GM12878 (cell line): ENCODE measurements at regions not wholly inside any gene's neighbourhood (a gene's known extent, or its start where the extent isn't known, plus 50 kb on each side); places are given as distances from the start of the nearest gene placed in this dataset.

Experiments used
- ATAC-seq: fragments of 200-7000 bp; cut with Tn5 transposase; 3 replicates; pipeline ENCODE4 v1.9.1; 2020; ENCODE audit warnings: mild to moderate bottlenecking, moderate library complexity
- BruUV-seq: library from RNA; stranded (reverse); fragments of 400-500 nt; replicated peaks from 2 replicates; lab custom pipeline; 2021; lab: Mats Ljungman, UMichigan
- CTCF ChIA-PET: fragments of 300-600 bp; sonication (Branson Sonifier 250); formaldehyde crosslinking; extraction: SDS; loops from one replicate; lab custom pipeline; 2021; ENCODE audit warnings: inconsistent platforms; lab: Yijun Ruan, JAX
- POLR2A ChIA-PET: fragments of 350-600 bp; formaldehyde crosslinking; extraction: SDS; loops from one replicate; lab custom pipeline; 2021; ENCODE audit warnings: inconsistent platforms; lab: Charles Lee
- RAD21 ChIA-PET: fragments of 300-600 bp; sonication (Branson Sonifier 250); formaldehyde crosslinking; loops from one replicate; lab custom pipeline; 2023; ENCODE audit warnings: antibody characterized with exemption; ENCODE audit not compliant: unreplicated experiment; lab: Charles Lee
- SMC1A ChIA-PET: fragments of 300-600 bp; sonication (Branson Sonifier 250); formaldehyde crosslinking; loops from one replicate; lab custom pipeline; 2023; ENCODE audit not compliant: unreplicated experiment, uncharacterized antibody; lab: Charles Lee
- DNase-seq: peaks from one replicate; pipeline ENCODE4 v3.0.0-alpha.2; 2011; ENCODE audit warnings: low read depth, low spot score
- FAIRE-seq: peaks from 3 replicates; lab custom pipeline; 2011; peaks lifted over from hg19 to GRCh38; lab: Jason Lieb, UNC
- H2AFZ ChIP-seq: 2 replicates; pipeline ENCODE4 v1.6.0; 2011; ENCODE audit warnings: low read depth, low read length, control low read depth; ENCODE audit not compliant: control insufficient read depth
- H3K27ac ChIP-seq: 2 replicates; pipeline ENCODE4 v1.5.1; 2011; ENCODE audit warnings: control low read depth; ENCODE audit not compliant: control insufficient read depth, insufficient read depth
- H3K27me3 ChIP-seq, 2 experiments: replicated peaks in 1 of 2; 2 replicates each; pipeline versions ENCODE4 v1.6.0 to v1.6.1; 2011; ENCODE audit warnings: low read length in 1 of 2; ENCODE audit not compliant: control insufficient read depth in 2 of 2, insufficient read depth in 2 of 2
- H3K36me3 ChIP-seq, 2 experiments: 2 replicates each; pipeline ENCODE4 v1.5.1; 2011; ENCODE audit warnings: low read length in 1 of 2; ENCODE audit not compliant: control insufficient read depth in 2 of 2, insufficient read depth in 2 of 2
- H3K4me1 ChIP-seq: 2 replicates; pipeline ENCODE4 v1.6.1; 2011; ENCODE audit warnings: mild to moderate bottlenecking, low read length, moderate library complexity, mixed read lengths; ENCODE audit not compliant: control insufficient read depth, insufficient read depth
- H3K4me2 ChIP-seq: 2 replicates; pipeline ENCODE4 v1.6.0; 2011; ENCODE audit warnings: control low read depth; ENCODE audit not compliant: control insufficient read depth, insufficient read depth
- H3K4me3 ChIP-seq: fragments of 200-600 bp; sonication (generic); 2 replicates; pipeline ENCODE4 v1.5.1; 2016
- H3K79me2 ChIP-seq: 2 replicates; pipeline ENCODE4 v1.6.0; 2011; ENCODE audit warnings: low read length; ENCODE audit not compliant: control insufficient read depth, insufficient read depth
- H3K9ac ChIP-seq: 2 replicates; pipeline ENCODE4 v1.8.0; 2011; ENCODE audit warnings: low read length, control low read depth, mixed read lengths; ENCODE audit not compliant: control insufficient read depth, insufficient read depth
- H3K9me3 ChIP-seq: replicated peaks from 3 replicates; pipeline ENCODE4 v1.5.1; 2011; ENCODE audit warnings: mild to moderate bottlenecking, low read length; ENCODE audit not compliant: control insufficient read depth, insufficient read depth
- H4K20me1 ChIP-seq: 2 replicates; pipeline ENCODE4 v1.6.0; 2011; ENCODE audit not compliant: control insufficient read depth, insufficient read depth
- BHLHE40 ChIP-seq, 2 experiments: fragments of 450-650 bp in 1 of 2; IDR thresholded peaks; 2 replicates each; pipeline ENCODE4 v1.6.1; 2011 to 2017; ENCODE audit warnings: low read depth in 2 of 2, borderline replicate concordance in 1 of 2, improper control_type of control experiment in 1 of 2, low read length in 1 of 2, mild to moderate bottlenecking in 1 of 2
- CEBPB ChIP-seq, 2 experiments: fragments of 150-350 bp in 1 of 2; IDR thresholded peaks; 2 replicates each; pipeline ENCODE4 v1.6.1; 2012 to 2014; ENCODE audit warnings: low read depth in 2 of 2, low read length in 2 of 2, borderline replicate concordance in 1 of 2, inconsistent platforms in 1 of 2
- CREB1 ChIP-seq: IDR thresholded peaks from 2 replicates; pipeline ENCODE4 v1.6.1; 2012; ENCODE audit warnings: low read depth, mild to moderate bottlenecking, inconsistent platforms
- EZH2 ChIP-seq: IDR thresholded peaks from 2 replicates; pipeline ENCODE4 v1.6.1; 2012; ENCODE audit warnings: low read depth, mild to moderate bottlenecking, control low read depth, inconsistent platforms, low read length, borderline replicate concordance; ENCODE audit not compliant: control insufficient read depth
- IKZF1 ChIP-seq: fragments of 450-650 bp; conservative IDR thresholded peaks from 2 replicates; pipeline ENCODE4 v1.6.1; 2017; ENCODE audit warnings: antibody characterized with exemption, mild to moderate bottlenecking
- MEF2B ChIP-seq: fragments of 450-650 bp; IDR thresholded peaks from 2 replicates; pipeline ENCODE4 v1.6.1; 2018; ENCODE audit warnings: mild to moderate bottlenecking, moderate library complexity; ENCODE audit not compliant: partially characterized antibody, poor library complexity, severe bottlenecking
- NFIC ChIP-seq: IDR thresholded peaks from 2 replicates; pipeline ENCODE4 v1.6.1; 2012; ENCODE audit warnings: low read depth, mild to moderate bottlenecking, inconsistent platforms, low read length, moderate library complexity
- RAD21 ChIP-seq: IDR thresholded peaks from 2 replicates; pipeline ENCODE4 v1.6.1; 2011; ENCODE audit warnings: mild to moderate bottlenecking, low read depth, low read length, moderate library complexity; ENCODE audit not compliant: insufficient read depth
- RCOR1 ChIP-seq: conservative IDR thresholded peaks from 2 replicates; pipeline ENCODE4 v1.6.1; 2012; ENCODE audit warnings: low read depth, low read length, improper control_type of control experiment
- SREBF1 ChIP-seq: IDR thresholded peaks from 2 replicates; pipeline ENCODE4 v1.6.1; 2012; ENCODE audit warnings: mild to moderate bottlenecking, low read length
- SRF ChIP-seq, 2 experiments: IDR thresholded peaks; 2 replicates each; pipeline ENCODE4 v1.6.1; 2011; ENCODE audit warnings: low read depth in 2 of 2, low read length in 2 of 2, mild to moderate bottlenecking in 1 of 2, moderate library complexity in 1 of 2
- ZNF217 ChIP-seq: fragments of 450-650 bp; IDR thresholded peaks from 2 replicates; pipeline ENCODE4 v1.6.1; 2017; ENCODE audit warnings: antibody characterized with exemption, mild to moderate bottlenecking
- WGBS: methylation state at CpG from one replicate; pipeline ENCODE4 v1.1.6; 2016; ENCODE audit warnings: low lambda C conversion rate; ENCODE audit not compliant: insufficient replicate concordance, insufficient coverage; ENCODE audit errors: missing lambda C conversion rate; 5-methylcytosine and 5-hydroxymethylcytosine counted together
- in situ Hi-C: fragments of 300-500 bp; cut with MboI; formaldehyde crosslinking; loops from 9 replicates; pipeline ENCODE4 v1.14.3; 2018; ENCODE audit warnings: mixed read lengths
- intact Hi-C: fragments of 100-400 bp; cut with micrococcal nuclease; formaldehyde crosslinking; loops from one replicate; pipeline ENCODE4 v1.14.2; 2022; ENCODE audit not compliant: unreplicated experiment
- TF ChIP-seq, protein P1 (sequence below): IDR thresholded peaks from 2 replicates; pipeline ENCODE4 v1.6.1; 2012; ENCODE audit warnings: mild to moderate bottlenecking, low read depth, low read length
- TF ChIP-seq, protein P2 (sequence below): fragments of 450-650 bp; IDR thresholded peaks from 2 replicates; pipeline ENCODE4 v1.6.1; 2017; ENCODE audit warnings: mild to moderate bottlenecking, moderate library complexity

DNA sequence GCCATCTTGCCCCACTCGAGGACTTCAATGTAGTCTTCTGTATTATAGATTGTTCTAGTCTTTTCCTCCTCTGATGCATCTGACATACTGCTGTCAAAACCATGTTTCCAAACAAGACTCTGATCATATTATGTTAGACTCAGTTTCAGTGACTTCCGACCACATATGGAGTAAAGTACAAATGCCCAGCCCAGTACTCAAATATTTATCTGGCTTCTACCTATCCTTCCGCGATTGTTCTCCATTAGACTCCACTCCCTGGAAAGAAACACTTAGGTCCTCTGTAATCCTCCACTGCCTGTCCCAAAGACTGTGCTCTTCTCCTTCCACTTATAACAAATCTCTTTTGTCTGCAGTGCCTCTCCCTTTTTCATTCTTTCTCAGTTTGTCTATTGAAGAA lies 439.5 kb downstream of the EFNB2 start (continued):
- TF ChIP-seq, protein P1, sequence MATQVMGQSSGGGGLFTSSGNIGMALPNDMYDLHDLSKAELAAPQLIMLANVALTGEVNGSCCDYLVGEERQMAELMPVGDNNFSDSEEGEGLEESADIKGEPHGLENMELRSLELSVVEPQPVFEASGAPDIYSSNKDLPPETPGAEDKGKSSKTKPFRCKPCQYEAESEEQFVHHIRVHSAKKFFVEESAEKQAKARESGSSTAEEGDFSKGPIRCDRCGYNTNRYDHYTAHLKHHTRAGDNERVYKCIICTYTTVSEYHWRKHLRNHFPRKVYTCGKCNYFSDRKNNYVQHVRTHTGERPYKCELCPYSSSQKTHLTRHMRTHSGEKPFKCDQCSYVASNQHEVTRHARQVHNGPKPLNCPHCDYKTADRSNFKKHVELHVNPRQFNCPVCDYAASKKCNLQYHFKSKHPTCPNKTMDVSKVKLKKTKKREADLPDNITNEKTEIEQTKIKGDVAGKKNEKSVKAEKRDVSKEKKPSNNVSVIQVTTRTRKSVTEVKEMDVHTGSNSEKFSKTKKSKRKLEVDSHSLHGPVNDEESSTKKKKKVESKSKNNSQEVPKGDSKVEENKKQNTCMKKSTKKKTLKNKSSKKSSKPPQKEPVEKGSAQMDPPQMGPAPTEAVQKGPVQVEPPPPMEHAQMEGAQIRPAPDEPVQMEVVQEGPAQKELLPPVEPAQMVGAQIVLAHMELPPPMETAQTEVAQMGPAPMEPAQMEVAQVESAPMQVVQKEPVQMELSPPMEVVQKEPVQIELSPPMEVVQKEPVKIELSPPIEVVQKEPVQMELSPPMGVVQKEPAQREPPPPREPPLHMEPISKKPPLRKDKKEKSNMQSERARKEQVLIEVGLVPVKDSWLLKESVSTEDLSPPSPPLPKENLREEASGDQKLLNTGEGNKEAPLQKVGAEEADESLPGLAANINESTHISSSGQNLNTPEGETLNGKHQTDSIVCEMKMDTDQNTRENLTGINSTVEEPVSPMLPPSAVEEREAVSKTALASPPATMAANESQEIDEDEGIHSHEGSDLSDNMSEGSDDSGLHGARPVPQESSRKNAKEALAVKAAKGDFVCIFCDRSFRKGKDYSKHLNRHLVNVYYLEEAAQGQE = no peak
- TF ChIP-seq, protein P2, sequence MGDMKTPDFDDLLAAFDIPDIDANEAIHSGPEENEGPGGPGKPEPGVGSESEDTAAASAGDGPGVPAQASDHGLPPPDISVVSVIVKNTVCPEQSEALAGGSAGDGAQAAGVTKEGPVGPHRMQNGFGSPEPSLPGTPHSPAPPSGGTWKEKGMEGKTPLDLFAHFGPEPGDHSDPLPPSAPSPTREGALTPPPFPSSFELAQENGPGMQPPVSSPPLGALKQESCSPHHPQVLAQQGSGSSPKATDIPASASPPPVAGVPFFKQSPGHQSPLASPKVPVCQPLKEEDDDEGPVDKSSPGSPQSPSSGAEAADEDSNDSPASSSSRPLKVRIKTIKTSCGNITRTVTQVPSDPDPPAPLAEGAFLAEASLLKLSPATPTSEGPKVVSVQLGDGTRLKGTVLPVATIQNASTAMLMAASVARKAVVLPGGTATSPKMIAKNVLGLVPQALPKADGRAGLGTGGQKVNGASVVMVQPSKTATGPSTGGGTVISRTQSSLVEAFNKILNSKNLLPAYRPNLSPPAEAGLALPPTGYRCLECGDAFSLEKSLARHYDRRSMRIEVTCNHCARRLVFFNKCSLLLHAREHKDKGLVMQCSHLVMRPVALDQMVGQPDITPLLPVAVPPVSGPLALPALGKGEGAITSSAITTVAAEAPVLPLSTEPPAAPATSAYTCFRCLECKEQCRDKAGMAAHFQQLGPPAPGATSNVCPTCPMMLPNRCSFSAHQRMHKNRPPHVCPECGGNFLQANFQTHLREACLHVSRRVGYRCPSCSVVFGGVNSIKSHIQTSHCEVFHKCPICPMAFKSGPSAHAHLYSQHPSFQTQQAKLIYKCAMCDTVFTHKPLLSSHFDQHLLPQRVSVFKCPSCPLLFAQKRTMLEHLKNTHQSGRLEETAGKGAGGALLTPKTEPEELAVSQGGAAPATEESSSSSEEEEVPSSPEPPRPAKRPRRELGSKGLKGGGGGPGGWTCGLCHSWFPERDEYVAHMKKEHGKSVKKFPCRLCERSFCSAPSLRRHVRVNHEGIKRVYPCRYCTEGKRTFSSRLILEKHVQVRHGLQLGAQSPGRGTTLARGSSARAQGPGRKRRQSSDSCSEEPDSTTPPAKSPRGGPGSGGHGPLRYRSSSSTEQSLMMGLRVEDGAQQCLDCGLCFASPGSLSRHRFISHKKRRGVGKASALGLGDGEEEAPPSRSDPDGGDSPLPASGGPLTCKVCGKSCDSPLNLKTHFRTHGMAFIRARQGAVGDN = no peak
- TF ChIP-seq BHLHE40 (IDR thresholded peaks at IDR 0.05; ENCODE audit: borderline replicate concordance in 1 of 2, low read depth in 2 of 2, low read length in 1 of 2) = no peak
- TF ChIP-seq, all 136 proteins: peak for 0

DNA sequence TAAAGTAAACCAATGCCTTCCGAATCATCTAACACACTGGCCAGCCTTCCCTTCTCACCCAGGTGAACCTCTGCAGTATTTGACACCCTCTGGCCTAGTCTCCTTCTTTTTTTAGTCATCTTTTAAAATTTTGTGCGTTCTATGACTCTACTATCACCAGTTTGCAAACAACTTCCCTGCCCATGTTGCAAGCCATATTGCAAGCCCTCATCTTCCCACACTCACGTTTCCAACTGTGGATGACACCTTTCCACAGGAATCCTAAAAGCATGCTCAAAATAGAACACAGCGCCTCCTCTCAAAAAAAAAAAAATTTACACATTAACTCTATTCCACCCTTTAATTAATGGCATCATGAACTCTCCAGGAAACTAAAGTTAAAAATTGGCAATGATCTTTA lies 440.1 kb downstream of the EFNB2 start:
- intact Hi-C loops (no loop called here), in situ Hi-C loops (no loop called here)
- H3K79me2 ChIP-seq = no peaks in the 10 kb centered on the region
- WGBS = 29% methylated on average over 4 of the region's 4 CpGs
- POLR2A ChIA-PET = interaction anchor here (0.7 kb wide), 1 partner anchor 129 kb away, joined by 3 read pairs; no protein-coding TSS in a partner anchor
- ATAC-seq (no peak), DNase-seq (no peak), FAIRE-seq (no peak)
- H3K27me3 ChIP-seq = no peaks in the 10 kb centered on the region
- no peak overlapping the region for H2AFZ ChIP-seq
- H3K9me3 ChIP-seq = no peaks in the 10 kb centered on the region
- no peak overlapping the region for H3K4me3 ChIP-seq
- H3K4me1 ChIP-seq = no peaks in the 10 kb centered on the region
- H3K27ac ChIP-seq = no peak overlapping the region
- CTCF ChIA-PET = no interaction called here
- H3K9ac ChIP-seq = no peak overlapping the region
- RAD21 ChIA-PET = no interaction called here
- no peaks in the 10 kb centered on the region for H4K20me1 ChIP-seq
- H3K36me3 ChIP-seq = no peaks in the 10 kb centered on the region
- SMC1A ChIA-PET = interaction anchor here (1.3 kb wide), 1 partner anchor 11 kb away, joined by 3 read pairs; no protein-coding TSS in a partner anchor
- H3K4me2 ChIP-seq = no peak overlapping the region
- no TSS peak for BruUV-seq
- no peak for TF ChIP-seq CEBPB (IDR thresholded peaks at IDR 0.05; ENCODE audit: borderline replicate concordance in 1 of 2, low read depth in 2 of 2, low read length in 2 of 2)
- TF ChIP-seq IKZF1 = no peak
- no peak for TF ChIP-seq SREBF1
- TF ChIP-seq RAD21 = no peak
- TF ChIP-seq MEF2B = no peak
- TF ChIP-seq EZH2 = no peak
- TF ChIP-seq NFIC = no peak
- no peak for TF ChIP-seq RCOR1
- no peak for TF ChIP-seq CREB1
- TF ChIP-seq SRF (IDR thresholded peaks at IDR 0.05; ENCODE audit: low read depth in 2 of 2, low read length in 2 of 2) = no peak
- TF ChIP-seq ZNF217 = no peak
